ENCODE measurements at regions not wholly inside any gene's neighbourhood (a gene's known extent, or its start where the extent isn't known, plus 50 kb on each side); places are given as distances from the start of the nearest gene placed in this dataset.

DNA sequence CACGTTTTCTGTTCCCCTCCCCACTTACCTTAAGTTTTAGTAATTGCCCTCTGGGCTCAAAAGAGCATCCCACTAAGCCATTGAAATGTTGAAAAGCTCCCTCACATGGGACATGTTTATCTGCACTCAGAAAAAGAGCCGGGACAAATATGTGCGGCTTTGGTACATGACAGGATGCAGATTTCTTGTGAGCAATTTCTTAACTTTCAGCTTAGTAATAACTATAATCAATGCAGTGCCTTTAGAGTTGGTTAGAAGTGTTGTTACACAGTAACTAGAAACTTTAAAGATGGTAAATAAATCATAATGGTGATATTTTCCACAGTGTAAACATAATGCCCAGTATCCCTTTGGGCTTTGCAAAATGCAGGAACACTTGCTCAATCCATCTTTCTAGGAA, 89.2 kb downstream of the ZNF365 start:
- intact Hi-C loops (cut with DNase I; ENCODE audit: low total_unique reads) = no loop called here
- Histone ChIP-seq H3K36me3 (no peaks in the 10 kb centered on the region), H3K27ac (no peak overlapping the region), H3K27me3 (no peaks in the 10 kb centered on the region), H3K4me3 (no peak overlapping the region), H3K4me1 (no peaks in the 10 kb centered on the region), H3K9me3 (peaks cover 15 to 18% of the 10 kb centered on the region in 2 donors)
- DNase-seq (ENCODE audit: low spot score in 2 of 2) = no peak
- TF ChIP-seq, protein P1, sequence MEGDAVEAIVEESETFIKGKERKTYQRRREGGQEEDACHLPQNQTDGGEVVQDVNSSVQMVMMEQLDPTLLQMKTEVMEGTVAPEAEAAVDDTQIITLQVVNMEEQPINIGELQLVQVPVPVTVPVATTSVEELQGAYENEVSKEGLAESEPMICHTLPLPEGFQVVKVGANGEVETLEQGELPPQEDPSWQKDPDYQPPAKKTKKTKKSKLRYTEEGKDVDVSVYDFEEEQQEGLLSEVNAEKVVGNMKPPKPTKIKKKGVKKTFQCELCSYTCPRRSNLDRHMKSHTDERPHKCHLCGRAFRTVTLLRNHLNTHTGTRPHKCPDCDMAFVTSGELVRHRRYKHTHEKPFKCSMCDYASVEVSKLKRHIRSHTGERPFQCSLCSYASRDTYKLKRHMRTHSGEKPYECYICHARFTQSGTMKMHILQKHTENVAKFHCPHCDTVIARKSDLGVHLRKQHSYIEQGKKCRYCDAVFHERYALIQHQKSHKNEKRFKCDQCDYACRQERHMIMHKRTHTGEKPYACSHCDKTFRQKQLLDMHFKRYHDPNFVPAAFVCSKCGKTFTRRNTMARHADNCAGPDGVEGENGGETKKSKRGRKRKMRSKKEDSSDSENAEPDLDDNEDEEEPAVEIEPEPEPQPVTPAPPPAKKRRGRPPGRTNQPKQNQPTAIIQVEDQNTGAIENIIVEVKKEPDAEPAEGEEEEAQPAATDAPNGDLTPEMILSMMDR (IDR thresholded peaks at IDR 0.05) = no peak
- TF ChIP-seq POLR2A (IDR thresholded peaks at IDR 0.05) (no peak), POLR2AphosphoS5 (IDR thresholded peaks at IDR 0.05) (no peak)

DNA sequence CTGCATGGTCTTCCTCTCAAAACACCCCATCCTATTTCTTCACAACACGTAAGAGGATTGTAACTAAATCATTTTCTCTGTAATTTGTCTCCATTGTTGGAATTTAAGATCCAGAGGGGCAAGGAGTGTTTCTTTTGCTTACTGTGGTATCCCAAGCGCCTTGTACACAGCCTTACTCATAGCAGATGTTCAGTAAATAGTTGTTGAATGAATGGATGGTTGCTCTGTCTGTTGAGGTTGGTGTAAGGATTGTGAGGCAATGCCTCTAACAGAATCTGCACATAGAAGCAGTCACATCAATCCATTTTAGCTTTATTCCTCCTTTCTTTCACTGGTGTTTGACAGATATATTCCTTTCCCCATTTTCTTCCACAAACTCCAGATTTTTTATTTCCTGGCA, 90.1 kb downstream of the ZNF365 start:
- intact Hi-C loops (cut with DNase I; ENCODE audit: low total_unique reads) = no loop called here
- H3K9me3 ChIP-seq = peaks cover 15 to 18% of the 10 kb centered on the region in 2 donors
- H3K27ac ChIP-seq = no peak overlapping the region

DNA sequence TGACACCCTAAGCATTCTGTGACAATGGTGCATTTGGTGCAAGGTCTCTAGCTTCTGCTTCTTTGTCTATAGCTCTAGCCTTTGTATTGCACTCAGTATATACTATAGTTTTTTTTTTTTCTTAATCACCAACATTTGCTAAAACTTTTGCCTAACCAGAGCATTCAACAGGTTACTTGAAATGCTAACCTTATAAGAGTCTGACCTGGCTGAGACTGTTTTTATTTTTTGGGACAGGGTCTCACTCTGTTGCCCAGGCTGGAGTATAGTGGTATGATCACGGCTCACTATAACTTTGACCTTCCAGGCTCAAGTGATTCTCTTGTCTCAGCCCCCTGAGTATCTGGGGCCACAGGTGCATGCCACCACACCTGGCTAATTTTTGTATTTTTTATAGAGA, 92.4 kb downstream of the ZNF365 start:
- no peak for DNase-seq (ENCODE audit: low spot score in 2 of 2)
- H3K4me1 ChIP-seq = no peaks in the 10 kb centered on the region
- TF ChIP-seq, protein P1 (IDR thresholded peaks at IDR 0.05) = no peak
- TF ChIP-seq POLR2AphosphoS5 (IDR thresholded peaks at IDR 0.05) (no peak), POLR2A (IDR thresholded peaks at IDR 0.05) (no peak)
- no peak overlapping the region for H3K4me3 ChIP-seq
- H3K27me3 ChIP-seq = no peaks in the 10 kb centered on the region
- H3K27ac ChIP-seq = no peak overlapping the region
- H3K36me3 ChIP-seq = no peaks in the 10 kb centered on the region
- intact Hi-C loops (cut with DNase I; ENCODE audit: low total_unique reads) = no loop called here
- H3K9me3 ChIP-seq = peaks cover 15 to 18% of the 10 kb centered on the region in 2 donors

More for the DNA sequence above, 90.1 kb downstream of the ZNF365 start:
- Histone ChIP-seq H3K36me3 (no peaks in the 10 kb centered on the region), H3K27me3 (no peaks in the 10 kb centered on the region), H3K4me1 (no peaks in the 10 kb centered on the region), H3K4me3 (no peak overlapping the region)
- TF ChIP-seq POLR2A (IDR thresholded peaks at IDR 0.05) (no peak), POLR2AphosphoS5 (IDR thresholded peaks at IDR 0.05) (no peak)
- TF ChIP-seq, protein P1 (IDR thresholded peaks at IDR 0.05) = no peak
- DNase-seq (ENCODE audit: low spot score in 2 of 2) = no peak

DNA sequence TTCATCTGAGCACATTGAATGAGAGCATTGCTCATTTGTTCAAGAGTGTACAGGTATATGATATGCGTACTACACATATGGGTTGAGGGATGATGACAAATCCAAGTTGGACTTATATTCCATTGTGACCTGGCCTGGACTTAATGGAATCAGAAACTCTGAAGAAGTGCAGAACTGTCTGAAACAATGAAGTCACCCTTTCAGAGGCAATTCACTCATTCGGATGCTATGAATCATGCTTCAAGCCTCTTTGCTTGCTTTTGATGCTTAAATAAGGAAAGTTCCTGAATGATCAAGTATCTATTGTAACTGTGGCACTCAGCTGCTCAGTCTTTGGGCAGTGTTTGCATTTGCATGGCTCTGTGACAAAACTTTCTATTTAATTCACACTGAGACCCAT, 93.4 kb downstream of the ZNF365 start:
- intact Hi-C loops (cut with DNase I; ENCODE audit: low total_unique reads) = no loop called here
- Histone ChIP-seq H3K4me3 (no peak overlapping the region), H3K9me3 (peaks cover 15 to 18% of the 10 kb centered on the region in 2 donors), H3K27ac (no peak overlapping the region), H3K36me3 (no peaks in the 10 kb centered on the region), H3K4me1 (no peaks in the 10 kb centered on the region), H3K27me3 (no peaks in the 10 kb centered on the region)
- no peak for DNase-seq (ENCODE audit: low spot score in 2 of 2)
- TF ChIP-seq, protein P1 (IDR thresholded peaks at IDR 0.05) = no peak
- TF ChIP-seq POLR2A (IDR thresholded peaks at IDR 0.05) (no peak), POLR2AphosphoS5 (IDR thresholded peaks at IDR 0.05) (no peak)

DNA sequence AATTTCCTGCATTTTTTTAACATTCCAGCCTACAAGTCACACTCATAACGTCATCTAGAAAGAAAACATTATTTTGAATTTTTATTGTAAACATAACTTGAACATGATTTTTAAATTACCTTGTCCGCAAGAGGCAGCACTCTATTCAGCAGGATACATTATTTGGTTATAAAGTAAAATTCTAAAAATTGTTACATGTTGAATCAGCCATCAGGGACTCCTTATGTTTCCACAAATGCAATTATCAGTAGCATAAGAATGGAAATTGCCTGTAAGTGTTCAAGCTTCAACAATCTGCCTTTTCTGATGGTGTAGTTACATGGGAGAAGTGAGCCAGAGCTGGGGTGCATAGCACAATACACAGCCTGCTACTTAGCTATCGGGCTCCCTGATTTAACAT, 97.5 kb downstream of the ZNF365 start:
- no peaks in the 10 kb centered on the region for H3K4me1 ChIP-seq
- intact Hi-C loops (cut with DNase I; ENCODE audit: low total_unique reads) = no loop called here
- no peak overlapping the region for H3K4me3 ChIP-seq
- TF ChIP-seq POLR2A (IDR thresholded peaks at IDR 0.05) (no peak), POLR2AphosphoS5 (IDR thresholded peaks at IDR 0.05) (no peak)
- TF ChIP-seq, protein P1 (IDR thresholded peaks at IDR 0.05) = no peak
- DNase-seq (ENCODE audit: low spot score in 2 of 2) = no peak
- H3K36me3 ChIP-seq = no peaks in the 10 kb centered on the region
- no peaks in the 10 kb centered on the region for H3K27me3 ChIP-seq
- H3K27ac ChIP-seq = no peak overlapping the region
- H3K9me3 ChIP-seq = no peaks in the 10 kb centered on the region

Measured in breast epithelium (tissue), 4 donors.